ENCODE measurements at regions not wholly inside any gene's neighbourhood (a gene's known extent, or its start where the extent isn't known, plus 50 kb on each side); places are given as distances from the start of the nearest gene placed in this dataset.

- in situ Hi-C loops (cut with MboI; ENCODE audit: low pct_unique_long_range_greater_than_20kb, low sequenced_read_pairs, unreplicated experiment), result no loop called here
- TF ChIP-seq, protein P1, sequence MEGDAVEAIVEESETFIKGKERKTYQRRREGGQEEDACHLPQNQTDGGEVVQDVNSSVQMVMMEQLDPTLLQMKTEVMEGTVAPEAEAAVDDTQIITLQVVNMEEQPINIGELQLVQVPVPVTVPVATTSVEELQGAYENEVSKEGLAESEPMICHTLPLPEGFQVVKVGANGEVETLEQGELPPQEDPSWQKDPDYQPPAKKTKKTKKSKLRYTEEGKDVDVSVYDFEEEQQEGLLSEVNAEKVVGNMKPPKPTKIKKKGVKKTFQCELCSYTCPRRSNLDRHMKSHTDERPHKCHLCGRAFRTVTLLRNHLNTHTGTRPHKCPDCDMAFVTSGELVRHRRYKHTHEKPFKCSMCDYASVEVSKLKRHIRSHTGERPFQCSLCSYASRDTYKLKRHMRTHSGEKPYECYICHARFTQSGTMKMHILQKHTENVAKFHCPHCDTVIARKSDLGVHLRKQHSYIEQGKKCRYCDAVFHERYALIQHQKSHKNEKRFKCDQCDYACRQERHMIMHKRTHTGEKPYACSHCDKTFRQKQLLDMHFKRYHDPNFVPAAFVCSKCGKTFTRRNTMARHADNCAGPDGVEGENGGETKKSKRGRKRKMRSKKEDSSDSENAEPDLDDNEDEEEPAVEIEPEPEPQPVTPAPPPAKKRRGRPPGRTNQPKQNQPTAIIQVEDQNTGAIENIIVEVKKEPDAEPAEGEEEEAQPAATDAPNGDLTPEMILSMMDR (IDR thresholded peaks at IDR 0.05; ENCODE audit: extremely low read depth, insufficient read depth, missing control alignments), result no peak
- DNase-seq (ENCODE audit: low spot score), result no peak
These were observed 188.8 kb upstream of the PAPPA start for GRCh38 chr9:115964710-115965347.

GRCh38 chr9:115966660-115967059 lies 186.9 kb upstream of the PAPPA start:
- TF ChIP-seq, protein P1 (IDR thresholded peaks at IDR 0.05; ENCODE audit: extremely low read depth, insufficient read depth, missing control alignments), result no peak
- in situ Hi-C loops (cut with MboI; ENCODE audit: low pct_unique_long_range_greater_than_20kb, low sequenced_read_pairs, unreplicated experiment), result no loop called here
- no peak for DNase-seq (ENCODE audit: low spot score)

- DNase-seq (ENCODE audit: low spot score), result no peak
- TF ChIP-seq, protein P1 (IDR thresholded peaks at IDR 0.05; ENCODE audit: extremely low read depth, insufficient read depth, missing control alignments), result no peak
- in situ Hi-C loops (cut with MboI; ENCODE audit: low pct_unique_long_range_greater_than_20kb, low sequenced_read_pairs, unreplicated experiment), result no loop called here
These were observed 184.5 kb upstream of the PAPPA start for GRCh38 chr9:115969096-115969495.

GRCh38 chr9:115972362-115972761 lies 181.2 kb upstream of the PAPPA start:
- in situ Hi-C loops (cut with MboI; ENCODE audit: low pct_unique_long_range_greater_than_20kb, low sequenced_read_pairs, unreplicated experiment), result no loop called here
- no peak for DNase-seq (ENCODE audit: low spot score)
- TF ChIP-seq, protein P1 (IDR thresholded peaks at IDR 0.05; ENCODE audit: extremely low read depth, insufficient read depth, missing control alignments), result no peak

DNA sequence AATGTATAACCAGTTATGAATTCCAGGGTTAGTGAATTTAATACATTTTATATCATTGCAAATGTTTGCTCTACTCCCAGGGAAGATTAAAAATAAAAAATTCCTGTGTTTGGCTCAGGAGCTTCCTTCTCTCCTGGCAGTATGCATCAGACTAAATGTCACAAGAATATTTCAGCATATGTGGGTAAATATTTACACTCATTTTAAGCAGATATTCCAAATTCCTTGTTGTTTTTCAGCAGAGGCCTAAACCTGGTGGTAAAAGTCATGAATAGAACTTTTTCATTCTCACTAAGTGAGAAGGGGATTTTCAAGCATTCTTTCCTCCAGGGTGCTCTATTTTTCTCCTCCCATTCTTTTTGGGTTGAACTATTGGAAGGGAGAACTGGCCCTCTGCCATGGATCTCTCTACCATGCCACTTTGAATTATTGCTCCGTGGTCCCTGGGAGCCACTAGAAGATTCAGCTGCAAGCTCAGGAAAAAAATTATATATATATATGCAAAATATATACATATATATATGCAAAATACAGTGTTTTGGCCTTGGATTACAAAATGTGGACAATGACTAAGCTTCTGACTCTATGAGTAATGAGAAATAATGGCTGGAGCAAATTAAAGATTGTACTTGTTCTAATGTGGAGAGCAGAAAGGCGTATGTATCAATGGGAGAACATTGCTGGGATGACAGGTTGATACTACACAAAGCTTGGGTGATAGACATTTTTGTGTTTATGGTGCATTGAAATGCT lies 180.6 kb upstream of the PAPPA start:
- no peak for DNase-seq (ENCODE audit: low spot score)
- TF ChIP-seq, protein P1 (IDR thresholded peaks at IDR 0.05; ENCODE audit: extremely low read depth, insufficient read depth, missing control alignments), result no peak

GRCh38 chr9:115976781-115977180 lies 176.8 kb upstream of the PAPPA start:
- in situ Hi-C loops (cut with MboI; ENCODE audit: low pct_unique_long_range_greater_than_20kb, low sequenced_read_pairs, unreplicated experiment), result no loop called here
- TF ChIP-seq, protein P1 (IDR thresholded peaks at IDR 0.05; ENCODE audit: extremely low read depth, insufficient read depth, missing control alignments), result no peak
- DNase-seq (ENCODE audit: low spot score), result no peak

More for the DNA sequence above, 180.6 kb upstream of the PAPPA start:
- in situ Hi-C loops (cut with MboI; ENCODE audit: low pct_unique_long_range_greater_than_20kb, low sequenced_read_pairs, unreplicated experiment), result no loop called here
